HCT116 (cell line): ENCODE measurements at regions not wholly inside any gene's neighbourhood (a gene's known extent, or its start where the extent isn't known, plus 50 kb on each side); places are given as distances from the start of the nearest gene placed in this dataset.

Experiments
- CTCF ChIP-seq, 3 experiments: fragments of 200-600 bp in 1 of 3; sonication (generic) in 1 of 3; IDR thresholded peaks in 2 of 3; conservative IDR thresholded peaks in 1 of 3; 2 replicates each; pipeline ENCODE4 v1.5.1; 2012 to 2017; ENCODE audit warnings: low read depth in 2 of 3, low read length in 2 of 3, antibody characterized with exemption in 1 of 3, borderline replicate concordance in 1 of 3, control low read depth in 1 of 3, mild to moderate bottlenecking in 1 of 3, mixed read lengths in 1 of 3, mixed run types in 1 of 3, moderate library complexity in 1 of 3; ENCODE audit not compliant: insufficient read depth in 1 of 3
- EZH2 ChIP-seq: fragments of 200-600 bp; sonication (generic); IDR thresholded peaks from 2 replicates; pipeline ENCODE4 v1.6.1; 2017; ENCODE audit warnings: antibody characterized with exemption, mixed run types
- EZH2phosphoT487 ChIP-seq: fragments of 200-600 bp; IDR thresholded peaks from 2 replicates; pipeline ENCODE4 v1.6.1; 2018; ENCODE audit warnings: antibody characterized with exemption, borderline replicate concordance
- FOSL1 ChIP-seq: IDR thresholded peaks from 2 replicates; pipeline ENCODE4 v1.6.1; 2012; ENCODE audit warnings: low read depth
- JUND ChIP-seq: IDR thresholded peaks from 2 replicates; pipeline ENCODE4 v1.6.1; 2012
- MAX ChIP-seq: IDR thresholded peaks from 2 replicates; pipeline ENCODE4 v1.6.1; 2012
- POLR2A ChIP-seq: IDR thresholded peaks from 2 replicates; pipeline ENCODE4 v1.7.0; 2011; ENCODE audit warnings: borderline replicate concordance; ENCODE audit not compliant: insufficient read depth, insufficient read length; ENCODE audit errors: extremely low read depth
- POLR2AphosphoS5 ChIP-seq: IDR thresholded peaks from 2 replicates; pipeline ENCODE4 v1.6.1; 2011; ENCODE audit warnings: mild to moderate bottlenecking, low read depth, low read length, moderate library complexity
- RAD21 ChIP-seq: IDR thresholded peaks from 2 replicates; pipeline ENCODE4 v1.6.1; 2012; ENCODE audit warnings: low read depth, mild to moderate bottlenecking
- REST ChIP-seq: IDR thresholded peaks from 2 replicates; pipeline ENCODE4 v1.6.1; 2012; ENCODE audit warnings: low read depth
- YY1 ChIP-seq: IDR thresholded peaks from 2 replicates; pipeline ENCODE4 v1.6.1; 2011; ENCODE audit warnings: low read length, low read depth, moderate library complexity, mild to moderate bottlenecking; ENCODE audit not compliant: insufficient replicate concordance; ENCODE audit errors: extremely low read depth
- ZFX ChIP-seq: fragments of 450-650 bp; IDR thresholded peaks from 2 replicates; pipeline ENCODE4 v1.6.1; 2017

- TF ChIP-seq RAD21 (no peak), CTCF (IDR thresholded peaks at IDR 0.05 in 2 of 3, conservative IDR thresholded peaks at IDR 0.05 in 1 of 3; ENCODE audit: borderline replicate concordance in 1 of 3, insufficient read depth in 1 of 3, low read depth in 2 of 3, low read length in 2 of 3) (no peak), YY1 (no peak), REST (no peak), EZH2phosphoT487 (no peak), MAX (no peak), EZH2 (no peak), JUND (no peak), POLR2A (no peak), ZFX (no peak), POLR2AphosphoS5 (no peak), FOSL1 (no peak)
Observed at GRCh38 chr10:65273115-65273514, 1652.7 kb upstream of the LRRTM3 start.
